Posterior cingulate gyrus (tissue), 11 donors: ENCODE measurements at regions not wholly inside any gene's neighbourhood (a gene's known extent, or its start where the extent isn't known, plus 50 kb on each side); places are given as distances from the start of the nearest gene placed in this dataset.
"Not testable (repeated sequence)": the region's sequence is repeated elsewhere in the genome, so short reads cannot be mapped to it uniquely, and the experiment has no call there.

ENCODE experiments used
- DNase-seq, 10 donors: peaks; one replicate each; pipeline versions ENCODE4 v3.0.0 to v3.0.0-alpha.2; 2020 to 2021; ENCODE audit warnings: mixed read lengths in 3 of 10
- intact Hi-C: fragments of 100-400 bp; cut with DNase I; formaldehyde crosslinking; loops from one replicate; pipeline ENCODE4 v1.15.1; 2023

DNA sequence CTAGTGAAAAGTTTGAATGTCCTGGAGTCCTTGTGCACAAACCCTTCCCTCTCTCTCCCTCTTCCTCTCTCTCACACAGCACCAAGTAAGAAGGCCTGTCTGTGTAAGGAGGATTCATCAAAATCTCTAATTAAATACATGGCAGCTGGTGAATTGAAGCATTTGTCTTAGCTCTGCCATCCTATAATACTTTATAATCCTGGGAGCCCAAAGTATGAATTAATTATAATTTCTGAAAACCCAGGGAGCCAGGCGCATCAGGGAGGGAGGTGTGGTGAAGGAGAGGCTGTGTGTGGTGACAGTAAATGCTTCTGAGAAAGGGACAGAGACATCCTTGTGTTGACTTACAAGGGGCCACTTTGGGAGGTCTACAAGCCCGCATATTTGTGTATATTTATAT is 691.4 kb upstream of the EEF2KMT start:
- no peak for DNase-seq
- intact Hi-C loops: no loop called here

DNA sequence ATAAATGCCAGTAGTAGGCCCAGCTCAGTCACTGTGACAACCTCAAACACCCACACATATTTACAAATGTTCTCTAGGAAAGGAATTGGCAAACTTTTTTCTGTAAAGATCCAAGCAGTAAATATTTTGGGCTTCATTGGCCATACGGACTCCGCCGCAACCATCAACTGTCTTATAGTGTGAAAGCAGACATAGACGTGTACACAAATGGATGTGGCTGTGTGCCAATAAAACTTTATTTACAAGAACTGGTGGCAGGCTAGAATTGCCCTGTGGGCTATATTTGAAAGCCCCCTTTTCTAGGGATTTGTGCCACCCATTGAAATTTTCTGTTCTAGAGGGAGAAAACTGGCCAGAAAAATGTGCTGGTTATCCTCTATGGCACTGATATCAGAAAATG is 683.8 kb upstream of the EEF2KMT start:
- DNase-seq: no peak
- intact Hi-C loops: no loop called here

GRCh38 chr16:5776876-5777275 is 679.3 kb upstream of the EEF2KMT start:
- intact Hi-C loops: no loop called here
- DNase-seq: no peak

DNA sequence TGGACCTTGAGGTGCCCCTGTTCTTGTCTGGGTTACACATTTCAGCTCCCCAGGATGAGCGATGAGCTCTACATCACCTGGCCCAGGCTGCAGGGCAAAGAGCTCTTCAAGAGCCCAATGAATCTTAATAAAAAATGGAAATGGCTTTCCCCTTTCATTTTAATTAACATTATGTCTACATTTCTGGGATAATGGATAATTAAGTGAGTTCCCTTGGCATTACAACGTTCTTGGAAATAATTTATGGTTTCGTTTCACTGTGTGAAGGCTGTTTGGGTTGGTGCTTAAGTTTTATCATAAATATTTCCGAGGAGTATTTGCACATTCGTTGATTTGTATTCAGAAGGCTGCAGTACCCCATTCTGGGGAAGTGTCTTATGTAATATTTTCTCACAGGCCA is 678.3 kb upstream of the EEF2KMT start:
- intact Hi-C loops: no loop called here
- DNase-seq: no peak

DNA sequence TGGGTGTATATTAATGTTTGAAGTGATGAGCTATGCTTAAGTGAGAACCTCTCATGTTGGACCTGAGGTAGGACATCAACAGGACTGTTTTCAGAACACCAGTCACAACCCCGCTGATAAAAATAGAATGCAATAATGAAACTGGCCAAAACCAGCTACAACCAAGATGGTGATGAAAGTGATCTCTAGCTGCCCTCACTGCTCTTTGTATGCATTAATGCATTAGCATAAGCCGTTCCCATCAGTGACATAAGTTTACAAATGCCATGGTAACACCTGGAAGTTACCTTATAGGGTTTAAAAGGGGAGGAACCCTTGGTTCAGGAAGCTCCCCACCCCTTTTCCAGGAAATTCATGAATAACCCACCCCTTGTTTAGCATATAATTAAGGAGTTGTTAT is 672.5 kb upstream of the EEF2KMT start:
- no peak for DNase-seq
- intact Hi-C loops: no loop called here

GRCh38 chr16:5769513-5769912 is 671.9 kb upstream of the EEF2KMT start:
- no peak for DNase-seq
- intact Hi-C loops: no loop called here

DNA sequence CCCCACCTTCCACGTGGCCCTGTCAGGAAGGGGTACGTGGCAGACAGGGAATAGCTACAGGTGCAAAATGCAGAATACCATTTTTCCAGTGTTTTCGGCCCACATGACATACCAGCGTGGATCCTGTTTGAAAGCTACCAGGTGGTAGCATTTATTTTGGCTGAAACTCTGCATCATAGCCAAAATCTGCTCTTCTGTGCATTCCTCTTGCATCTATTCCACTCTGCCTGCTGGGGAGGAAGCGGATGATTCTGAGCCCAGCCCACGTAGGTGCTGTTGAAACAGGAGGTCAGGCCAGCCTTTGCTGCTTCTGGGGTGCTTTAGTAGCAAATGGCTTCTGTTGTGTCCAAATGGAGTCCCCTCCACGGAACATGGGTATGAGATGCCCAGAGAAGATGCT is 670.9 kb upstream of the EEF2KMT start:
- DNase-seq: peak in 3 of 10 donors; percentile 5 to 65 (median 57)
- intact Hi-C loops: no loop called here

DNA sequence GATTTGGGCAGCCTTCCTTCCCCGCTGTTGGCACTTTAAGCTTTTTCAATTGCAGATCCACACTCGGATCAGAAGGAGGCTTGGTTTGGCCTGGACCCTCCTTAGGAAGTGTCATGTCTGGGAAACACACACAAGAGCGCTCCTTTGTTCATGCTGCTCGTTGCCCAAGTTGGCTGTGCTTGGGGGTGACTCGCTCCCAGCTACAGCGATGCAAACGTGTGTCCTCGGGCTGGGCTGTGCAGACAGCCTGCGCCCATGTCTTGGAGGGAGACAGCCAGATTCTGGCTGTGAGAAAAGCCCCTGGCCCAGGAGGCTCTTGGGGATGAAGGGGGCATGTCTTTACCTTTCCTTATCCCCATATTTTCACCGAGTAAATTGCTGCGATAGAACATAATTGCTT is 665.6 kb upstream of the EEF2KMT start:
- DNase-seq: peak in 7 of 10 donors; percentile 7 to 88 (median 33)
- intact Hi-C loops: no loop called here

DNA sequence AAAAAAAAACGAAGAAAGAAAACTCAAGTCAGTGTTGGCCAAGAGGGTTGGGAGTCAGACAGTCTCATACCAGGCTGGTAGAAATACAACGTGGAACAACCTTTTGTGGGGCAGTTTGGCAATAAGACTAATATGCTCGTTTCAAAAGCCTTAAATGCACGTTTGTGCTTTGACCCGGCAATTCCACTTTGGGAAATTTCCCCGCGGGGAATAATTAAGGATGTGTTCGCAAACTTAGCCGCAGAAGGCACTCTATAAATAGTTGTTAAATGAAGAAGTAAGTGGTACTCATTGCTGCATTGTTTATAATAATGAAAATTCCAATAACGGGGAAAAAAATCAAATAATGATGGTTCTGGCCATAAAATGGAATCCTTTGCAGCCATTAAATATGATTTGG is 664.8 kb upstream of the EEF2KMT start:
- intact Hi-C loops: no loop called here
- no peak for DNase-seq

DNA sequence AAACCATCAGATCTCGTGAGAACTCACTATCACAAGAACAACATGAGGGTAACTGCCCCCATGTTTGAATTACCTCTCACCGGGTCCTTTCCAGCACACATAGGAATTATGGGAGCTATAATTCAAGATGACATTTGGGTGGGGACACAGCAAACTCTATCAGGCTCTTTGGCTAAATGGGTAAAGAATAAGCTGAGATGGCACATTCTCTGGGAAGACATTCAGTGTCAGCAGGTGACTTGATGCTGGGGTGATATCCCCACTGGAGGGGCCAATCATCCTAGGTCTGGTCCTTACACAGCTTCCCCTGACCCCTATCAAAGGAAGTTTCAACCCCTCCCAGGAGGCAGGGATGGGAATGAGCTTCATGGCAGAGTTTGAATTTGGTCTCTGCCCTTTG is 664.0 kb upstream of the EEF2KMT start:
- intact Hi-C loops: no loop called here
- no peak for DNase-seq

DNA sequence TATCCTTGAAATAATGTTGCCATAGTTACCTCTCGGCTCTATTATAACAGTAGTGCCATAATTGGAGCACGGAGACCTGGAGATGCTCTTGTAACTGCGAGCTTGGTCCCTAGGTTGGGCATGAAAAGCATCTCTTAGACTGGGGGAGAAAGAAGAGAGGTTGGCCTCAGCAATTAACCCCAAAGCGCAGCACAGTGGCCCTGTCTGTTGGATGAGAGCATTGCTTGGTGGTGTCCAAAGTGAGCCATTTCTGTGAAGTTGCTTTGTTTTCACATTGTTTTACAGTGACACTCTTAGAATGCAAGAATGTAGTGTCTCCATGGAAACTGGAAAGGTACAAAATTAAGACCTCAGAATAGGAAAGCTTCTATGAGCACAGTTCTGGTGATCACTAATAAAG is 660.7 kb upstream of the EEF2KMT start:
- DNase-seq: no peak
- intact Hi-C loops: no loop called here

DNA sequence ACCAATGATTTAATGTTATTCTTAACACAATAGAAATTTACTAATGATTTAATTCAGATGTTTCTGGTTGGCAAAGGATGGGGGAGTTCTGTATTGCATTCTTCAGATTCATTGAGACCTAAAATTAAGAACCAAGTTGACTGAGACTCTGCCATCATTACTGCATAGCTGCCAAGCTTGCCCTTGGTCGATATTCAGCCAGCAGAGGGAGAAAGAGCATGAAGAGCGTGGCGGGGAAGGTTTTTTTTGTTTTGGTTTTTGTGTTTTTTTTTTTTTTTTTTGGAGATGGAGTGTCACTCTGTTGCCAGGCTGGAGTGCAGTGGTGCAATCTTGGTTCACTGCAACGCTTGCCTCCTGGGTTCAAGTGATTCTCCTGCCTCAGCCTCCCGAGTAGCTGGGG is 659.4 kb upstream of the EEF2KMT start:
- DNase-seq: no peak
- intact Hi-C loops: no loop called here

- intact Hi-C loops: no loop called here
- DNase-seq: no peak
Observed at GRCh38 chr16:5753381-5753780, 655.8 kb upstream of the EEF2KMT start.

GRCh38 chr16:5751216-5751615 is 653.6 kb upstream of the EEF2KMT start:
- no peak for DNase-seq
- intact Hi-C loops: no loop called here

DNA sequence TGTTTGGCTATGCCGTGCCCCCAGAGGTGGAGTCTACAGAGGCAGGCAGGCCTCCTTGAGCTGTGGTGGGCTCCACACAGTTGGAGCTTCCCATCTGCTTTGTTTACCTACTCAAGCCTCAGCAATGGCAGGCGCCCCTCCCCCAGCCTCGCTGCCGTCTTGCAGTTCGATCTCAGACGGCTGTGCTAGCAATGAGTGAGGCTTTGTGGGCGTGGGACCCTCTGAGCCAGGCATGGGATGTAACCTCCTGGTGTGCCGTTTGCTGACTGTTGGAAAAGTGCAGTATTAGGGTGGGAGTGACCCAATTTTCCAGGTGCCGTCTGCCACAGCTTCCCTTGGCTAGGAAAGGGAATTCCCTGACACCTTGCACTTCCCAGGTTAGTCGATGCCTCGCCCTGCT is 652.8 kb upstream of the EEF2KMT start:
- DNase-seq, intact Hi-C loops: not testable (repeated sequence)

GRCh38 chr16:5738586-5738985 is 641.0 kb upstream of the EEF2KMT start:
- no peak for DNase-seq
- intact Hi-C loops: no loop called here

- peak in 9 of 10 donors; percentile 28 to 93 (median 68) for DNase-seq
- intact Hi-C loops: no loop called here
Observed at GRCh38 chr16:5736209-5736930, 638.8 kb upstream of the EEF2KMT start.

GRCh38 chr16:5735444-5735843 is 637.8 kb upstream of the EEF2KMT start:
- DNase-seq: no peak
- intact Hi-C loops: no loop called here

GRCh38 chr16:5730783-5731182 is 633.2 kb upstream of the EEF2KMT start:
- DNase-seq: no peak
- intact Hi-C loops: no loop called here

- DNase-seq: no peak
- intact Hi-C loops: no loop called here
Observed at GRCh38 chr16:5722116-5722619, 624.6 kb upstream of the EEF2KMT start.

DNA sequence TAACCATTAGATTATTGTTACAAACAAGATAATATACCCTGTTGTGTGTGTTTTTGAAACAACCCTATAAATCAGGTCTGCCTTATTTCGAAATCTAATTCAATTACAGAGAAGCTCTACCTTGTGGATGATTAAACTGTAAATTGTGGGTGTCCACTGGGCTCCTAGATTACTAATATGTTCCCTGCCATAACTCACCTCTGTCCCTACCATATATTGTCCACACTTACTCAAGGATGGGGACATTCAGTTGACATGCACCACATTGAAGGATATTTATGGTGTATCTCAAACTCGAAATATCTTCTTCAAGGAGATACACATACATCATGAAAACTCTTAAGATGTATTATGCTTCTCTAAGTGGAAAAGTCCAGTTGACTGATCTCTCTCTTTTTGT is 617.6 kb upstream of the EEF2KMT start:
- DNase-seq: no peak
- intact Hi-C loops: no loop called here

- no peak for DNase-seq
- intact Hi-C loops: no loop called here
Observed at GRCh38 chr16:5709889-5710288, 612.3 kb upstream of the EEF2KMT start.

GRCh38 chr16:5706211-5706610 is 608.6 kb upstream of the EEF2KMT start:
- DNase-seq: no peak
- intact Hi-C loops: no loop called here
